ENCODE measurements at regions not wholly inside any gene's neighbourhood (a gene's known extent, or its start where the extent isn't known, plus 50 kb on each side); places are given as distances from the start of the nearest gene placed in this dataset.

- no peak for TF ChIP-seq TAF1 (CRISPR knock-in tag; IDR thresholded peaks at IDR 0.05)
- TF ChIP-seq HBP1 (CRISPR knock-in tag; IDR thresholded peaks at IDR 0.05; ENCODE audit: low read depth), result no peak
- TF ChIP-seq RAD21 (CRISPR knock-in tag; IDR thresholded peaks at IDR 0.05), result no peak
- no peak for TF ChIP-seq ZFX (CRISPR knock-in tag; IDR thresholded peaks at IDR 0.05; ENCODE audit: low read depth)
- TF ChIP-seq ZNF510 (CRISPR knock-in tag; IDR thresholded peaks at IDR 0.05; ENCODE audit: low read depth), result no peak
- TF ChIP-seq ZNF724P (CRISPR knock-in tag; IDR thresholded peaks at IDR 0.05; ENCODE audit: borderline replicate concordance), result no peak
- no peak for TF ChIP-seq NCOA1 (CRISPR knock-in tag; IDR thresholded peaks at IDR 0.05)
- TF ChIP-seq ZNF274 (CRISPR knock-in tag; IDR thresholded peaks at IDR 0.05), result no peak
- TF ChIP-seq XRCC5 (optimal IDR thresholded peaks at IDR 0.05; ENCODE audit: low read length), result no peak
- TF ChIP-seq HHEX (CRISPR knock-in tag; IDR thresholded peaks at IDR 0.05), result no peak
- TF ChIP-seq MYNN (CRISPR knock-in tag; IDR thresholded peaks at IDR 0.05; ENCODE audit: low read depth), result no peak
- no peak for TF ChIP-seq THAP7 (CRISPR knock-in tag; IDR thresholded peaks at IDR 0.05)
Observed at GRCh38 chr13:99859178-99860177, 112.1 kb downstream of the ZIC5 start.
